GM18508 (cell line): ENCODE measurements at regions not wholly inside any gene's neighbourhood (a gene's known extent, or its start where the extent isn't known, plus 50 kb on each side); places are given as distances from the start of the nearest gene placed in this dataset.
"Not testable (repeated sequence)": the region's sequence is repeated elsewhere in the genome, so short reads cannot be mapped to it uniquely, and the experiment has no call there.

ENCODE experiments used
- ATAC-seq: cut with Tn5 transposase; IDR thresholded peaks from one replicate; pipeline ENCODE4 v1.9.1; 2021; ENCODE audit warnings: moderate number of reproducible peaks; ENCODE audit not compliant: insufficient read depth, unreplicated experiment

DNA sequence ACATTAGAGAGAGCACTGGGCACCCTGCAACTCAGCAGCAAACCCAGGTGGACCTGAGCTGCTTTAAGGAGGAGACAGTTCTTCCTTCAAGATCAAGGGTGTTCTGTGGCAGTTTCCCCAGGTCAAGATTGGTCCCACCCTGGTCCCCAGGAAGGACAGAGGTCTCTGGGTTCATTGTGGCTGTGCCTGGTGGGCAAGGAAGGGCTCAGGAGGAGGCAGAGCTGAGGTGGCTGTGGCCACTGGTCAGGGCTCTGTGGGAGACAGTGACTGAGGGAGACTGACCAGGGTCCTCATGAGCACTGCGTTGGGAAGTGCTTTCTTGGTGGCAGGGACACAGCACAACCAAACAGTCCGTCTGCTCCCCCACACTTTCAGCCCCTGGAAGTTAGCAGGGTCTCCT, 141.3 kb downstream of the FCRL5 start:
- no peak for ATAC-seq

DNA sequence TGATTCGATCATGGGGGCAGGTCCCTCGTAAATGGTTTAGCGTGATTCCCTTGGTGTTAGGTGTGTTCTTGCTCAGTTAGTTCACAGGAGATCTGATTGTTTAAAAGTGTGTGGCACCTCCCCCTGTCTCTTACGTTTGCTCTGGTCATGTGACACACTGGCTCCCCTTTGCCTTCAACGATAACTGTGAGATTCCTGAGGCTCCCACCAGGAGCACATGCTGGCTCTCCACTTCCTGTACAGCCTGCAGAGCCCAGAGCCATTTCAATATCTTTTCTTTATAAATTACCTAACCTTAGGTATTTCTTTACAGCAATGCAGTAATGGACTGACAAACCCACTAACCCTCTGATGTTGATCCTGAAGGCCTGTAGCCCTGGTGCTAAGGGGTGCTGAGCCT, 141.9 kb downstream of the FCRL5 start:
- no peak for ATAC-seq

DNA sequence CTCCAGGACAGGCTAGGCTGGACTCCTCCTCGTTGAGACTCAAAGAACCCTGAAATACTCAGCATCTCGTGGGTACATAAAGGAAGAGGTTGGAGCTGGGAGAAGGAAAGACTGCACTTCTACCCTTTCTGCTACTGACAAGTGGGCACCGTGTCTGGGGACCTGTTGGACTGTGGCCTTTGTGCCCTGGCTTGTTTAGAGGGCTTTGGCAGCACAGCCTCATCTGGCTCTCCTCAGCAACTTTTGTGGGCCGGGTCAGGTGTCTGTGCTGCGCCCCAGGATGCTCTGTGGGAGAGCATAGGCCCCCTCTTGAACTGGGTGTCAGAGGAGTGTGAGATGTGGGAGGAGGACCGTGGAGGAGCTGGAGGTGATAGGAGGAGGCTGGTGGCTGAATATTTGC, 142.4 kb downstream of the FCRL5 start:
- ATAC-seq: no peak

DNA sequence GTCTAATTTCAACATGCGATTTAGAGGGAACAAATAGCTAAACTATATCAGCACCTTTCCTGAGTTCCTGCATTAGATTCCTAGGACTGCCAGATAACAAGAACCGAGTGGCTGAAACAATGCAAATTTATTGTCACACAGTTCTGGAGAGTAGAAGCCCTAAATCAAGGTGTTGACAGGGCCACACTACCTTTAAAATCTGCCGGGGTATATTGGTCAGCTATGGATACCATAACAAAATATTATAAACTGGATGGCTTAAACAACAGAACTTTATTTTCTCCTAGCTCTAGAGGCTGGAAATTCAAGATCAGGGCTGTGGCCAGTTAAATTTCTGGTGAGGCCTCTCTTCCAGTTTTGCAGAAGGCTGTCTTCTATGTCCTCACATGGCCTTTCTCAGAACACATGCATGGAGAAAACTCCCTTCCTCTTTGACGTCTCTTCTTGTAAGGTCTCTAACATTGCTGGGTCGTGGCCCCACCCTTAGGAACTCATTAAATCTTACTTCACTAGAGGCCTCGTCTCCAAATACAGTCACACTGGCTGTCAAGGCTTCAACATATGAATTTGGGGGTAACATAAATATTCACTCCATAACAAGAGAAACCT, 144.3 kb downstream of the FCRL5 start:
- no peak for ATAC-seq

DNA sequence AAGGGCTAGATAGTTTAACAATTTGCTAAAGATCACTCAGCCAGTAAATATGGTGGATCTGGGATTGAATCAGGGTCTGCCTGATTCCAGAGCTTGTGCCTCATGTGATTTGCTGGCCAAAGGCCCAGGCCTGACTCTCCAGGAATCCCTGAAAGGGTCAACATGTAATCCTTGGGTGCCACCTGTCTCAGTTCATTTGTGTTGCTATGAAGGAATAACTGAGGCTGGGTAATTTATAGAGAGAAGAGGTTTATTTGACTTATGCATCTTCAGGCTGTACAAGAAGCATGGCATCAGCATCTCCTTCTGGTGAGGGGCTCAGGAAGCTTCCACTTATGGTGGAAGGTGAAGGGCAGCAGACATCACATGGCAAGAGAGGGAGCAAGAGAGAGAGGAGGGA, 144.9 kb downstream of the FCRL5 start:
- no peak for ATAC-seq

DNA sequence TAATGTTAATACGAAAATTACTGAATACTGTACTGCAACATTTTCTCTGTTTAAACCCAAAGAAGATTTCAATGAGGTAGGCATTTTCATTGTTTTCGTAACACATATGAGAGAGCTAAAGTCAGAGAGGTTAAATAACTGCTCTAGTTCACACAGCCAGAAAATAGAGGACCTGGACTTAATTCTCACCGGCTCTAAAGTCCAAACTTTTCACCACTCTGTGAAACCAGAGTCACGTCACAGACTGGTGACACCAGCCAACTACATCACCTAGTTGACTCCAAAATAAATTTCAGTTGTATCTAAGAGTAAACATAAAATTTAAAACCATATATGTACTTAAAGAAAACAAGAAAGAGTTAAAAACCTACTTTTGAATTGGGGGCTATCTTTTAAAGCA, 146.7 kb downstream of the FCRL5 start:
- ATAC-seq: no peak

DNA sequence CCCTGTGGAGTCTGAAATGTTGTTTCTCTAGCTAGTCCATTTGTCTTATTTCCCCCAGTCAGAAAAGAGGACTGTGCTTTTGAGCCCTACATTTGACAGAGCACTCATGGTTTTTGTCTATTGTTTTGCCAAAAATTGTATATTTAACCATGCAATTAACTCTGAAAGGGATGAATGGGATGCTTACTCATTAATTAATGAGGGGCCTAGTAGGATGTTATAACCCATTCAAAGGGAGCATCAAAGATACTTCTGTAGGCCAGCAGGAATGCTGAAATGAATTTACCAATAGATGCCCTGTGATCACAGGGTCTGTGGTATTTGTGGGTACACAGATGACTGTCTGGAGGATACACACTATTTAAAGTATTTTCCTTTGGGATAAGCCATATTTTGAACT, 147.7 kb downstream of the FCRL5 start:
- no peak for ATAC-seq

DNA sequence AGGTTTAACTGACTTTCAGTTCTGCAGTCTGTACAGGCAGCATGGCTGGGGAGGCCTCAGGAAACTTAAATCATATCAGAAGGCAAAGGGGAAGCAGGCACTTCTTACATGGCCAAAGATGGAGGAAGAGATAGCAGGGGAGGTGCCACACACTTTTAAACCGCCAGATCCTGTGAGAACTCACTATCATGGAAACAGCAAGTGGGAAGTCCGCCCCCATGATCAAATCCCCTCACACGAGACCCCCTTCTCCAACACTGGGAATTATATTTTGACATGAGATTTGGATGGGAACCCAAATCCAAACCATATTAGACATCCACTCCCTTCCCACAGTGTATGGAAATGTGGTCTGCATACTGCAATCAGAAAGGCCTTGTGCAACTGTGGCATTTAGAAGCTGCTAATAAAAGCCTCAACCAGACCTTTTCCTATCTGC, 148.2 kb downstream of the FCRL5 start:
- ATAC-seq: no peak

DNA sequence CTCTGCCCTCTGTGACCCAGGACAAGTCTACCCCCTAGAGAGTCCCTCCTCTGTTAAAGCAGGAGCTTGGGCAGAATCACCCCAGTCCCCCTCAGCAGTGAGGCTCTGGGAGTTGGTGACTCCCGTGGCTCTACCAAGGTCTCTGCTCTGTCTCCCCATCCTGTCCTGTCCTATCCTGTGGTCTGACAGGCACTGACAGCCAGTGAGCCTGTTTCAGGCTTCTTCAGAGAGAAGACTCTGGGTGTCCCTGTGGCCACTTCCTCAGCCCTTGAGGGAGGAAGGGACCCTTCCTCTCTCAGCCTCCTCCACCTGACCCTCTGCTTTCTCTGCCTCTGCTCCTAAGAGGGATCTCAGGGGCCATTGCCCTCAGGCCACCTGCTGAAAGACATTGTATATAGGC, 148.7 kb downstream of the FCRL5 start:
- ATAC-seq: no peak

DNA sequence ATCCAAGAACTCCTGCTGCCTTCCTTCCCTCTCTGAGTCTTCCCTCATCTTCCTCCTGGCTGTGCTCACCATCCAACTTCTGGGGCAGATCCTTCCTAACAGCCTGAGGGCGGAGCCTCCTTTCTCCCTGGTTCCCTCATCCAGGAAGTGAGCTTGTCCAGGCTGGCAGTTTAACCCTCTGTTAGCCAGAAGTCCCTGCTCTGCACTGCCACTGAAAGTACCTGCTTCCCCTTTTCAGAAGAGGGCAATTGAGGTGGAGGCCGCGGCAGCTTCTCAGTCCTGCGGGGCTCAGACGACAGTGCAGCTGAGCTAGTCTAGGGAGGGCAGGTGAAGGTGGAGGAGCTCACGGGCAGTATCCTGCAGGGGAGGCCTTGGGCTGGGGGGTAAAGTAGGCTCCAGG, 149.1 kb downstream of the FCRL5 start:
- ATAC-seq: no peak

DNA sequence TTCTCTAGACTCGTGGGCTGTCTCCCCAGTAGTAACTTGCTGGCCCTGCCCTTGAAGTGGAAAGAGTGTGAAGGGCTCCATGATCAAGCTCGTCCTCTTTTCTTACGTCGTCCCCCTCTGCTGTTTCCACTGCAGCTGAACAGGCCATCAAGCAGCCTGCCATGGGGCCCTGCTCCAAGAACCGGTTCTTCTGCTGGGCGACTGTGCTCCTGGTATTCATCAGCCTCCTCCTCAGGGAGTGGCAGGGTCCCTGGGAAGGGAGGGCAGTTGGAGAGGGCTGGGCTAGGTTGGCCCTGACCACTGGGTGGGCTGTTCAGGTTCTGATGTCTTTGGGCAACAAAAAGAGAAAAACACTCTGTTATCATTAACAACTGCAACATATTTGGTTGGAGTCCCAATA, 151.5 kb downstream of the FCRL5 start:
- no peak for ATAC-seq

DNA sequence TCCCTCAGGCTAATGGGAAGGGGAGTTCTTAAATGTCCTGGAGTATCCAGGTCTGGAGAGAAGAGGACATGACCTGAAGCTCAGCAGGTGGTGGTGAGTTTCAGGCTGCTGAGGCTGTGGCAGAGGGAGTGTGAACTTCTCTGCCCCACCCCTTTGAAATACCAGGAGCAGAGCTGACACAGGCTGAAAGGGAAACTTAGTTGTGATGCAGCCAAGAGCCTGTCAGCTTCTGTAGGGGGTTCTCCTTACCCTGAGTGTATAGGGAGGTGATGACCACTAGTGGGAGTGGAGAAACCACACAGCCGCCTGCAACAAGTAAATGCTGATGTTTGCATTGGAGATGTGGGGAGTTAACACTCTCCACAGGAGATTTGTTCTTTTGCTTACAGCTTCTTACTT, 152.3 kb downstream of the FCRL5 start:
- peak; percentile 51 for ATAC-seq

DNA sequence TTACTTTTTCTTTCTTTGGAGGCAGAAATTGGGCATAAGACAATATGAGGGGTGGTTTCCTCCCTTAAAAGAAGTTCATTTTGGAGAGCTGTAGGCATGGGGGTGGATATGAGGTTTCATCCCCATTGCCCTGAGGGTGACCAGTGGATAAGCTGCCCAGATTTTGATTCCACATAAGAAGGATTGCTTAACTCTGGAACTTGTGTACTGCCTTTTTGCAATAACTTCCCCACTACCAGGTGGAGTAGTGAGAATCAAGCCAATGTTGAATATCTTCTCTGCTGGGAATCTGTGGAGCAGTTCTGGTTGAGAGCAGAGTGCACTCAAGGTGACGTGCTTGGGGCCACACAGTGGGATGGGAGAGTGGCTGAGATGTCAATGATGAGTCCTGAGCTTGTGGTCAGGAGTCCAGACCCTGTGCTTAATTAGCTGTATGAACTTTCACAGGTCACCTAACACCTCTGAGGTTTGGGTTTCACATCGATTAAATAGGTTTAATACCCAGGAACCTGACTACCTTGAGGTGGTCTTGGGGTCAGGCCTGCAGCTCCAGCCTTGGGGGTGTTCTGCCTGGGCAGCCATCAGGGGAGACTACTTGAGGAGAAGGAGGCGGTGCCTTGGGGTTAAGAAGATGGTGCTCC, 152.9 kb downstream of the FCRL5 start:
- ATAC-seq: no peak

DNA sequence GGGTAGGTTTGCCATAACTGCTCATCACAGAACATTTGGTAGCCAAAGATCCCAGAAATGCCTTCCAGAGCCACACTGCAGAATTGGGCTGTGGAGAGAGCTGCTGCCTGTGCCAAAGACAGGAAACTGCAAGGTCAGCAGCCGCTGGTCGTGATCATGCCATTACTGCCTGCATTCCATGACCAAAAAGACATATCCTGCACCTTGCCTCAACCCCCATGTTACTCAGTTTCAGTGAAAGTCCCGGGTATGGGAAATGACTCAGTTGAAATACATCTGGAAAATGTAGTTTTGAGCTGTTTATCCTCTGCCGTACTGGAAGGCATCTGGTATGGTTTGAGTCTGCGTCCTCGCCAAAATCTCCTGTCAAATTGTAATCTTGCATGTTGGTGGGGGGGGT, 161.7 kb downstream of the FCRL5 start:
- ATAC-seq: no peak

DNA sequence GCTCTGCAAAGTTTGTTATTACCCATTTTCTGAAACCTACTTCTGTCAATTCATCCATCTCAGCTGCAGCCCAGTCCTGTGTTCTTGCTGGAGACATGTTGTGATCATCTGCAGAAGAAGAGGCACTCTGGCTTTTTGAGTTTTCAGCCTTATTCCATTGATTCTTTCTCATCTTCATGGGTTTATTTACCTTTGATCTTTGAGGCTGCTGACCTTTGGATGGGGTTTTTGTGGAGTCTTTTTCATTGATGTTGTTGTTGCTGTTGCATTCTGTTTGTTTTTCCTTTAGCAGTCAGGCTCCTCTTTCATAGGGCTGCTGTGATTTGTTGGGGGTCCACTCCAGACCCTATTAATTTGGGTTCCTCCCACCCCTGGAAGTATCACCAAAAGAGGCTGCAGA, 164.3 kb downstream of the FCRL5 start:
- no peak for ATAC-seq

DNA sequence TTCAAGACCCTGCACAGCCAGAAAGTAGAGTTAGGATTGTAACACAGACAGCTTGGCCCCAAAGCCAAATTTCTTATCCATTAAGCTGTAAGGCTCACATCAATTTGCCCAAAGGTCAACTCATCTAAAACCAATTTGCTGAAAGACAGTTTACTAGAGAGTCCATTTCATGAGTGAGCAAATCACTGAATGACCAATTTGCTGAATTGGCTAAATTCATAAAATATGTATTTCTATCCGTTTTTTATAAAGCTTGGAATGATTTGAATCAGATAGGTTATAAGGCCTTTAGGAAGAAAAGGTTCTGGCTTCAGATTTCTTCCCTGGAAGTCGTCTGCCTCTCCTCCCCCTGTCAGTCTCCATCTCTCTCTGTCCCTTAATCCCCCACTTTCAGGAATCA, 168.1 kb downstream of the FCRL5 start:
- no peak for ATAC-seq

DNA sequence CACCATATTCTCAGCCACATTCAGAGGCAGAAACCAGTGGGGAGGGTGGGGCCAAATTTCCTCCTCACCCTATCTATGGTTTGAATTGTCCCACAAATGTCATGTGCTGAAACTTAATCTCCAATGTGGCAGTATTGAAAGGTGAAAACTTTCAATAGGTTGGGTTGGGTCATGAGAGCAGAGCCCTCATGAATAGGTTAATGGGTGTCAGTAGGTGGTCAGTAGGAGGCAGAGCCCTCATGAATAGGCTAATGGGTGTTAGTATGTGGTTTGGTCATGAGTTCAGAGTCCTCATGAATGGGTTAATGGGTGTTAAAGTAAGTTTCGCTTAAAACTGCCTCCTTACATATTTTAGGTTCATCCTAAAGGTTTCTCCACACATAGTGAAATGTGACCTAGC, 170.0 kb downstream of the FCRL5 start:
- ATAC-seq: no peak

DNA sequence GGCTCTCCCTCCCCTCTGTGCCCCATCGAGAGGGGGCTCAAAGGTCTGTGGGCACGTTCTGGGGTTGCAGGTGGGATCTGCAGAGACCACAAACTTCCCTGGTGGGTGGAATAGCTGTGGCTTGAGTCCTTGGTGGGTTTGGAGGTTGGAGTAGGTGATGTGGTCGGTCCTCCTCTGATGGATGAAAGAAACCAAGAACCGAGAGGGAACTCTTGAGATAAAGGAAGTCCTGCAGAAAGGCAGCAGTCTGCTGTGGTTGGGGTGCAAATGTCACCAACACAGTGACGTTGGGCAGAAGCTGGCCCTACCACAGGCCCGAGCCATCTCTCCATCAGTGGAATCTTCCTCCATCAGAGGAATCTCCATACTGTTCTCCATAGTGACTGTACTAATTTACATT, 171.8 kb downstream of the FCRL5 start:
- no peak for ATAC-seq

DNA sequence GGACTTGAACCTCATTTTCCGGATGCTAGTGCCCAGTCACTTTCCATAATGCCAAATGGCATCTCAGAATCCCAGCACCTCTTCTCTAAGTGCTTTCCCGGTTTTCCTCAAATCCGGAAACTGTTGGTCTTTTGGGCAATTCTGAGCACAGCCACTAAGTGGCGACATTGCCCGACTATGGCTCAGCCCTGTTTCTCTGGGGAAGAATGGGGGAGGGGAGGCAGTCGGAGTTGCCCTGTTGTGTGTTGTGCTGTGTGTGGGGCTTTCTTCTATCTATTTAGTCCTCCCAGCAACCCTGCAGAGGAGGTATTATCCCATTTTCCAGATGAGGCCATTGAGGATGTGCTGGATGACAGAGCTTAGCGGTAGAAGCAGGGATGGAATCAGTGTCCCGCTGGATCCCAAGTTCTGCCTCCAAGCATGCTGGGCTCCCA, 175.0 kb downstream of the FCRL5 start:
- not testable (repeated sequence) for ATAC-seq

DNA sequence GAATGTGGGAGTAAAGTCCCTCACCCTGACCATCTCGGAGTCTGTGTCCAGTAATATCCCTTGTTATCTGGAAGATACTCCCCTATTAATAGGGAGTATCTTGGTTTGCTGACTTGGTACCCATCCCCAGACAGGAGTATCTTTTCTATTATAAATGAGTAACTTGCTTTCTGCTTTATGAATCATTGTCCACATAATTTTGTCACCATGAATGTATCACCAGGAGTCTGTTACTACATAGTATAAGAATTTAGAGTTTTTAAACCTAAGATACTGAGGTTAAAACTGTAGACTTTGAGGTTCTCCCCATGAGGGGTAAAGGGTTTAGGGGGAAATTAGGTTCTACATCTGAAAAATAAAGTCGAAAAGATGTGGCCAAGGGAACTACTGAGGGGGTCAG, 175.6 kb downstream of the FCRL5 start:
- no peak for ATAC-seq

DNA sequence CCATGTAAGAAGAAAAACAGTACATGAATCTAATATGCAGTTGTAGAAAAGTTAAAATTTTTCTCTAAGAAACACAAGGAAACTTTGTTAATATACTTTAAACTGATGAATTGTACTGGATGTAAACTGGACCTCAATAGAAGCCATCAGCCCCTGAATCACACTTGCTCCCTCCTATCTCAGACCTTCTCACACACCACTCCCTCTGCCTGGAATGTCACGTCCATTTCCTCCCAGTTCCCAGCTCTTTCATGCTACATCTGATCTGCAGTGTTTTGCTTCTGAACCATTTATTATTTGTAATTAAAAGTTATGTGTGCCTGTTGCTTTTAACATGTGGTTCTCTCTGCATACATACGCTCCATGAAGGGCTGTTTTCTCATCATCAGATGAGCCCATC, 180.0 kb downstream of the FCRL5 start:
- ATAC-seq: not testable (repeated sequence)

DNA sequence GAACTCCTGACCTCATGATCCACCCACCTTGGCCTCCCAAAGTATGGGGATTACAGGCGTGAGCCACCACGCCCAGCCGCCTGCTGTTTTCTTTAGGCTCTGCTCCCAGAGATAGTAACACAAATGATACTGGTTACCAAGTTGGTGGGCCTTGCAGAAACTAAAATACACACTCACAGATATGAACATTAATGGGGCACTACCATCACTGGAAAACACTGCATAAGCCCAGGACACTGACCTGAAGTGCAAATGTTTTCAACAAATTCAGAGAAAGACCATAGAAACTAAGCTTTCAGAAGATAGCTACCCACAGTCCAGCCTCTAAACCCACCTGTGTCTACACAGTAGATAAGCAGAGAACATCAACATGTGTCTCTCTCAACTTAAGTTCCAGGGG, 180.5 kb downstream of the FCRL5 start:
- ATAC-seq: no peak
